Neural progenitor cell (in vitro differentiated cells): ENCODE measurements at regions not wholly inside any gene's neighbourhood (a gene's known extent, or its start where the extent isn't known, plus 50 kb on each side); places are given as distances from the start of the nearest gene placed in this dataset.

ENCODE experiments used
- DNase-seq: peaks from one replicate; pipeline ENCODE4 v3.0.0-alpha.2; 2016; ENCODE audit warnings: low spot score
- H2AFZ ChIP-seq: fragments of 200-600 bp; sonication (generic); replicated peaks from 2 replicates; pipeline ENCODE4 v1.6.1; 2016; ENCODE audit warnings: antibody characterized with exemption
- H3F3A ChIP-seq: fragments of 200-600 bp; sonication (generic); 2 replicates; pipeline ENCODE4 v1.6.1; 2016; ENCODE audit warnings: antibody characterized with exemption, low read depth
- H3K27ac ChIP-seq: fragments of 200-600 bp; sonication (generic); 2 replicates; pipeline ENCODE4 v1.5.1; 2016; ENCODE audit warnings: mild to moderate bottlenecking
- H3K27me3 ChIP-seq: fragments of 200-600 bp; sonication (generic); 2 replicates; pipeline ENCODE4 v1.6.1; 2016; ENCODE audit warnings: mild to moderate bottlenecking, moderate library complexity
- H3K36me3 ChIP-seq: fragments of 200-600 bp; sonication (generic); 2 replicates; pipeline ENCODE4 v1.5.1; 2016
- H3K4me1 ChIP-seq: fragments of 200-600 bp; sonication (generic); 2 replicates; pipeline ENCODE4 v1.6.1; 2016; ENCODE audit warnings: mixed run types
- H3K4me2 ChIP-seq: fragments of 200-600 bp; sonication (generic); 2 replicates; pipeline ENCODE4 v1.6.1; 2016
- H3K4me3 ChIP-seq: fragments of 200-600 bp; sonication (generic); 2 replicates; pipeline ENCODE4 v1.5.1; 2016
- H3K79me2 ChIP-seq: fragments of 200-600 bp; sonication (generic); 2 replicates; pipeline ENCODE4 v1.6.1; 2016; ENCODE audit warnings: low read depth
- H3K9ac ChIP-seq: fragments of 200-600 bp; sonication (generic); 2 replicates; pipeline ENCODE4 v1.6.1; 2016
- H3K9me3 ChIP-seq: fragments of 200-600 bp; sonication (generic); 2 replicates; pipeline ENCODE4 v1.5.1; 2016; ENCODE audit warnings: low read depth
- H4K20me1 ChIP-seq: fragments of 200-600 bp; sonication (generic); 2 replicates; pipeline ENCODE4 v1.6.1; 2016; ENCODE audit warnings: low read depth
- H3K27ac Mint-ChIP-seq: 3 replicates; pipeline ENCODE4 v1.8.0; 2021; ENCODE audit warnings: mixed read lengths
- H3K27me3 Mint-ChIP-seq: 2 replicates; pipeline ENCODE4 v1.8.0; 2022; ENCODE audit warnings: low read depth, mild to moderate bottlenecking, inconsistent platforms, moderate library complexity, mixed read lengths; ENCODE audit not compliant: insufficient read depth
- H3K36me3 Mint-ChIP-seq: 3 replicates; pipeline ENCODE4 v1.8.0; 2021; ENCODE audit warnings: mixed read lengths
- H3K4me1 Mint-ChIP-seq: 3 replicates; pipeline ENCODE4 v1.8.0; 2021; ENCODE audit warnings: mixed read lengths
- H3K4me3 Mint-ChIP-seq: 3 replicates; pipeline ENCODE4 v1.8.0; 2021; ENCODE audit warnings: mild to moderate bottlenecking, moderate library complexity, mixed read lengths
- H3K9me3 Mint-ChIP-seq: 3 replicates; pipeline ENCODE4 v1.8.0; 2020; ENCODE audit warnings: mixed read lengths
- EZH2 ChIP-seq: fragments of 200-600 bp; sonication (generic); IDR thresholded peaks from 2 replicates; pipeline ENCODE4 v1.6.1; 2017; ENCODE audit warnings: antibody characterized with exemption, mild to moderate bottlenecking, moderate library complexity
- EZH2phosphoT487 ChIP-seq: fragments of 200-600 bp; sonication (generic); IDR thresholded peaks from 2 replicates; pipeline ENCODE4 v1.6.1; 2017; ENCODE audit warnings: antibody characterized with exemption
- TF ChIP-seq, protein P1 (sequence below): fragments of 200-600 bp; sonication (generic); IDR thresholded peaks from 2 replicates; pipeline ENCODE4 v1.5.1; 2017; ENCODE audit warnings: antibody characterized with exemption, mild to moderate bottlenecking

GRCh38 chr22:47605886-47606285 is 843.4 kb downstream of the TBC1D22A start:
- no peak overlapping the region for H3K27ac Mint-ChIP-seq
- H4K20me1 ChIP-seq = no peaks in the 10 kb centered on the region
- H3K27me3 Mint-ChIP-seq = peaks cover 11% of the 10 kb centered on the region
- H3K9ac ChIP-seq = no peak overlapping the region
- no peaks in the 10 kb centered on the region for H3K36me3 ChIP-seq
- no peaks in the 10 kb centered on the region for H3F3A ChIP-seq
- H3K27ac ChIP-seq = no peak overlapping the region
- TF ChIP-seq, protein P1, sequence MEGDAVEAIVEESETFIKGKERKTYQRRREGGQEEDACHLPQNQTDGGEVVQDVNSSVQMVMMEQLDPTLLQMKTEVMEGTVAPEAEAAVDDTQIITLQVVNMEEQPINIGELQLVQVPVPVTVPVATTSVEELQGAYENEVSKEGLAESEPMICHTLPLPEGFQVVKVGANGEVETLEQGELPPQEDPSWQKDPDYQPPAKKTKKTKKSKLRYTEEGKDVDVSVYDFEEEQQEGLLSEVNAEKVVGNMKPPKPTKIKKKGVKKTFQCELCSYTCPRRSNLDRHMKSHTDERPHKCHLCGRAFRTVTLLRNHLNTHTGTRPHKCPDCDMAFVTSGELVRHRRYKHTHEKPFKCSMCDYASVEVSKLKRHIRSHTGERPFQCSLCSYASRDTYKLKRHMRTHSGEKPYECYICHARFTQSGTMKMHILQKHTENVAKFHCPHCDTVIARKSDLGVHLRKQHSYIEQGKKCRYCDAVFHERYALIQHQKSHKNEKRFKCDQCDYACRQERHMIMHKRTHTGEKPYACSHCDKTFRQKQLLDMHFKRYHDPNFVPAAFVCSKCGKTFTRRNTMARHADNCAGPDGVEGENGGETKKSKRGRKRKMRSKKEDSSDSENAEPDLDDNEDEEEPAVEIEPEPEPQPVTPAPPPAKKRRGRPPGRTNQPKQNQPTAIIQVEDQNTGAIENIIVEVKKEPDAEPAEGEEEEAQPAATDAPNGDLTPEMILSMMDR = no peak
- TF ChIP-seq EZH2phosphoT487 = no peak
- no peak for TF ChIP-seq EZH2
- H3K4me2 ChIP-seq = no peak overlapping the region
- H3K79me2 ChIP-seq = no peaks in the 10 kb centered on the region
- H3K4me3 Mint-ChIP-seq = no peak overlapping the region
- DNase-seq = no peak
- H3K4me1 ChIP-seq = no peaks in the 10 kb centered on the region
- no peak overlapping the region for H3K4me3 ChIP-seq
- H3K9me3 Mint-ChIP-seq = peaks cover 11% of the 10 kb centered on the region
- no peaks in the 10 kb centered on the region for H3K9me3 ChIP-seq
- H3K36me3 Mint-ChIP-seq = no peaks in the 10 kb centered on the region
- peaks cover 9% of the 10 kb centered on the region for H3K4me1 Mint-ChIP-seq
- H2AFZ ChIP-seq = no peak overlapping the region
- no peaks in the 10 kb centered on the region for H3K27me3 ChIP-seq

DNA sequence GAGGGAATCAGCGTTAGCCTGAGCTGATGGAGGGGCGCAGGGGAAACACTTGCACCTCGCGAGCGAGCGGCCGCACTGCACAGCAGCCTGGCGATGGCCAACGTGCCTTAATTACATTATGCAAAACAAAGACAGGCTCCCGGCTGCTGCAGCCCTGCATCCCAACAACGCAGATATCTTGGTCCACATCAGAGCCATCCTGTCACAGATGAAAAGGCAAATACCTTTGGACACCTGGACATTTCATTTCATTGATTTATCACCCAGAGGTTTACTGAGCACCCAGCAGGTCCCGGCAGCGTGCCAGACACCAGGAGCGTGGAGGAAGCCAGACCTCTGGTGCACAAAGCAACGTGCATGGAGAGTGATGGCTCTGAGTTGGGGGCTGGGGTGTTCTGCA is 843.0 kb downstream of the TBC1D22A start:
- DNase-seq = no peak
- no peaks in the 10 kb centered on the region for H3K36me3 Mint-ChIP-seq

DNA sequence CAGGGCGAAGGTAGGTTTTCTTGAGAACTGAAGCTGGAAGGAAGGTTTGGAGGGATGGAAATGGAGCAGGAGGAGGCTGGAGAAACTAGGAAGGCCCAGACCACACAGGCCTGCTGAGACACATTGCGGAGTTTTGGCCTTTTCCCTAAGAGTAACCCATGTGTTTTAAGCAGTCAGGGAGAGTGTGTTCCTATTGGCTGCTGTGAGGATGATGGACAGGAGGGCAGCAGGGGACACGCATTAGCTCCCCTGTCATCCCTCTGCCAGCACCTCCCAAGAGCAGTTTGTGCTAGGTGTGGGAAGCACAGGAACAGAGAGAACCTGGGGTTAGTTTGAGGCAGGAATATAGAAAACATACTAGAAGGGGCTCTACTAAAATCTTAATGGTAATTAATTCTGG is 842.1 kb downstream of the TBC1D22A start:
- no peak overlapping the region for H3K9ac ChIP-seq
- H3F3A ChIP-seq = no peaks in the 10 kb centered on the region
- H3K79me2 ChIP-seq = no peaks in the 10 kb centered on the region
- Mint-ChIP-seq H3K36me3 (no peaks in the 10 kb centered on the region), H3K4me3 (no peak overlapping the region), H3K27me3 (peaks cover 13% of the 10 kb centered on the region), H3K4me1 (peaks cover 15% of the 10 kb centered on the region), H3K9me3 (peaks cover 10% of the 10 kb centered on the region), H3K27ac (no peak overlapping the region)
- no peaks in the 10 kb centered on the region for H4K20me1 ChIP-seq
- H3K4me3 ChIP-seq = no peak overlapping the region
- no peak overlapping the region for H3K27ac ChIP-seq
- no peak for DNase-seq
- H2AFZ ChIP-seq = no peak overlapping the region
- no peak for TF ChIP-seq EZH2
- TF ChIP-seq, protein P1 = no peak
- TF ChIP-seq EZH2phosphoT487 = no peak
- H3K36me3 ChIP-seq = no peaks in the 10 kb centered on the region
- no peaks in the 10 kb centered on the region for H3K9me3 ChIP-seq
- H3K4me2 ChIP-seq = no peak overlapping the region
- no peaks in the 10 kb centered on the region for H3K4me1 ChIP-seq
- no peaks in the 10 kb centered on the region for H3K27me3 ChIP-seq

More for the DNA sequence above, 843.0 kb downstream of the TBC1D22A start:
- Mint-ChIP-seq H3K4me1 (peaks cover 9% of the 10 kb centered on the region), H3K4me3 (no peak overlapping the region), H3K27me3 (peaks cover 9% of the 10 kb centered on the region), H3K9me3 (peaks cover 11% of the 10 kb centered on the region), H3K27ac (no peak overlapping the region)
- no peak overlapping the region for H3K4me3 ChIP-seq
- no peaks in the 10 kb centered on the region for H4K20me1 ChIP-seq
- no peak overlapping the region for H3K4me2 ChIP-seq
- no peaks in the 10 kb centered on the region for H3F3A ChIP-seq
- H3K27me3 ChIP-seq = no peaks in the 10 kb centered on the region
- no peak overlapping the region for H3K27ac ChIP-seq
- no peaks in the 10 kb centered on the region for H3K4me1 ChIP-seq
- H3K36me3 ChIP-seq = no peaks in the 10 kb centered on the region
- H2AFZ ChIP-seq = no peak overlapping the region
- H3K79me2 ChIP-seq = no peaks in the 10 kb centered on the region
- H3K9ac ChIP-seq = no peak overlapping the region
- TF ChIP-seq, protein P1 = no peak
- no peak for TF ChIP-seq EZH2phosphoT487
- no peaks in the 10 kb centered on the region for H3K9me3 ChIP-seq

DNA sequence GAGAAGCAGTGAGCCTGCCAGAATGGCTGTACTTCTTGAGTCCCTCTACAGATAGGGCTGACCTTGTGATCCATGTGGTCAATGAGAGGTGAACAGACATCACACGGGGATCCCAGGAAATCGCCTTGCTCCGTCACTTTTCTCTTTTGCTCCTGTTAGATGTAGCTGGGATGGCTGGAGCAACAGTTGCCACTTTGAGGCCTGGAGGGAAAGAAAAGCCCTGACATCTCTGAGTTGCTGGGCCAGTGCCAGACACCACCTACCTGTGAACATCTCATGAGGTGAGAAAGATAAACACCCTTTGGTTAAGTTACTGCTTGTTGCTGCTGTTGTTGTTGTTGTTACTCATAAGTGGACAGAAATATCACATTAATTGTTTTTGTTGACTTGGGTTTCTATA is 840.3 kb downstream of the TBC1D22A start:
- H3K4me2 ChIP-seq = no peak overlapping the region
- DNase-seq = no peak
- no peak overlapping the region for H3K9ac ChIP-seq
- H3K36me3 Mint-ChIP-seq = no peaks in the 10 kb centered on the region
- H3K79me2 ChIP-seq = no peaks in the 10 kb centered on the region
- H3K27me3 Mint-ChIP-seq = peaks cover 13% of the 10 kb centered on the region
- H3K27ac Mint-ChIP-seq = no peak overlapping the region
- peaks cover 10% of the 10 kb centered on the region for H3K9me3 Mint-ChIP-seq
- H3K36me3 ChIP-seq = no peaks in the 10 kb centered on the region
- no peaks in the 10 kb centered on the region for H3K9me3 ChIP-seq
- no peak overlapping the region for H3K27ac ChIP-seq
- H3K4me1 Mint-ChIP-seq = peaks cover 16% of the 10 kb centered on the region
- TF ChIP-seq, protein P1 = no peak
- TF ChIP-seq EZH2 (no peak), EZH2phosphoT487 (no peak)
- H3F3A ChIP-seq = no peaks in the 10 kb centered on the region
- no peak overlapping the region for H3K4me3 Mint-ChIP-seq
- H3K4me3 ChIP-seq = no peak overlapping the region
- no peaks in the 10 kb centered on the region for H4K20me1 ChIP-seq
- no peaks in the 10 kb centered on the region for H3K4me1 ChIP-seq
- no peak overlapping the region for H2AFZ ChIP-seq
- H3K27me3 ChIP-seq = no peaks in the 10 kb centered on the region
